Glomerular visceral epithelial cell (primary cell): ENCODE measurements at regions not wholly inside any gene's neighbourhood (a gene's known extent, or its start where the extent isn't known, plus 50 kb on each side); places are given as distances from the start of the nearest gene placed in this dataset.

Experiments used
- DNase-seq: peaks from one replicate; pipeline ENCODE4 v3.0.0-alpha.2; 2016; ENCODE audit errors: extremely low spot score

GRCh38 chr4:14545163-14545562 lies 457.1 kb upstream of the CPEB2 start:
- DNase-seq: no peak

- no peak for DNase-seq
Measured at GRCh38 chr4:14545807-14546206, 456.5 kb upstream of the CPEB2 start.

DNA sequence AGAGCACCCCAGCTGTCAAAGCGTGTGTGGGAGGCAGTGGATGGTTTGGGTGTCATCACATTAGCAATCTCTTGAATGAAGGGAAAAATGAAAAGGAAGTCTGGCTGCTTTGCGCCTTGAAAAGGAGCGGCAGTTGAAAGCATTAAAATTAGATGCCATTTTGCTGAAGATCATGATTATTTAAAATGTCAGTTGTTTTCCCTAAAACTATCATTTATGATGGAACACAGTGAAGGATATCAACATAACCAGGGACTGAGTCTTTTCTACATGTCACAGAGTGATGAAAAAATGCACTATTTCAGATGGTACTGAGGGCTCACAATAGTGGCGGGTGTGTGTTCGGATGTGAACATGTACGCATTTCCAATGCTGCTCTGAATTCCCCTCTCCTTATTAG lies 450.2 kb upstream of the CPEB2 start:
- no peak for DNase-seq

GRCh38 chr4:14559646-14560045 lies 442.6 kb upstream of the CPEB2 start:
- no peak for DNase-seq

DNA sequence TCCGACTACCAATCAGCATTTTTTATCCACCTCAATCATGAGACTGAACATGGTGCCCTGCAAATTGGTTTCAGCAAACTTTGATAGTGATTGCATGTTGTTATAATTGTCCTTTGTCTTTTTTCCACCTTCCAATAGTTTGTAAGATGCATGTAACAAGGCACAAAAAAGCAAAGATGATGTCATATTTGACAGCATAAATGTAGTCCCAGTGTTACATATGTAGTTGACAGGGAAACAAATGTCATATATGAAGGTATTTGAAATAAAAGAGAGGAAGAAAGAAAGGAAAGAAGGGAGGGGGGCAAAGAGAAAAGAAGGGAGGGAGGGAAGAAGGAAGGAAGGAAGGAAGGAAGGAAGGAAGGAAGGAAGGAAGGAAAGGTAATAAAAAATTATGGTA lies 441.7 kb upstream of the CPEB2 start:
- DNase-seq: no peak

GRCh38 chr4:14562901-14563300 lies 439.4 kb upstream of the CPEB2 start:
- no peak for DNase-seq

DNA sequence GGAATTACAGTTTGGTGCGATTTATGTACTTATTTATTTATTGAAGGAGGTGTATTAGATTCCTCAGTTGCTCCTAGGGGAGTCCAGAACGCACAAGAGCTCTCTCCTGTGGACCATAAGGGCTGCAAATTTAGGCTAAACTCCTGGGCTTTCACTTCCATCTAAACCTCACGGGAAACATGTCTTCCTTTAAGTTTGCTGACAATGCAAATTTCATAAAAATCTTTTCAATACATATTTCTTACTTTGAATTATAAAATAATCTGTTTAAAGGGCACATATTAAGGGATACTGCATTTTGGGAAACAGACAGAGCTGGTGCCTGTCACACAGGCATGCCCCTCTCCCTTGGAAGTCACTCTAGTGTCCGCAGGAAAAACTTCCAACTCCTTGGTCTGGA lies 438.0 kb upstream of the CPEB2 start:
- DNase-seq: no peak

GRCh38 chr4:14566518-14566917 lies 435.8 kb upstream of the CPEB2 start:
- no peak for DNase-seq

- DNase-seq: no peak
Measured at GRCh38 chr4:14568351-14568750, 433.9 kb upstream of the CPEB2 start.

DNA sequence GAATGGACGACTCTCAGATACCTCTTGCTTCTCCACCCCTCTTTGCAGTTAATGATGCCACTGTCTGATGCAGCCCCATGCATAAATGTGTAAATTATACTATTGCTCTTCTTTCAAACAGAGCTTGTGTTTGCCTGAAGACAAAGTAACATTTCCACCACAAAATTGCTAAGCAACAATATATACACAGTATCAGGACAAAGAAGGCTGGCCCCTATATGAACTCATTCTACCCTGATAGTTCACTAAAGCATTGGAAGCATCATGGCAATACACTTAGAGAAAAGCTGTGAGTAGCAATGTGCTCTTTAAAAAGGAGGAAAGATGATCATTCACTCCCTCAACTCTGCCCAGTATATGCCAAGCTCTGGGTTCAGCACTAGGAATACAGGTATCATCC lies 427.0 kb upstream of the CPEB2 start:
- DNase-seq: no peak

GRCh38 chr4:14575919-14576318 lies 426.4 kb upstream of the CPEB2 start:
- no peak for DNase-seq

DNA sequence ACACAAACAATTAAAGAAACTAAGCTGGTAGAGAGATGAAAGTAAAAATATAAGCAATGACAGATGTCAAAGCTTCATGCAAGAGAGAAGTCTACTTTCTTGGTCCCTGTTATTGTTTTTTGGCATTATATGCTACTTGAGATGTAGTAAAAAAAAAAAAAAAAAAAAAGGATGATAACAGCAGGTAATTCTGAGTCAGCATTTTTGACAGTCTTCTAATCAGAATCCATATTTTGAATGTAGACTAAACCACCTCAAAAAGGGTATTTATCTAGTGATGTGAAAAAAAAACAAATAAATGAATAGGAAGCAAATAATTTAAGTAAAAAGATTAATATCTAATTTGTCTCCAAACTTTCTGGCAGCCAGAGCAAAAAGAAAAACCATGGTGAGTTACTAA lies 422.2 kb upstream of the CPEB2 start:
- no peak for DNase-seq

GRCh38 chr4:14581741-14582140 lies 420.5 kb upstream of the CPEB2 start:
- no peak for DNase-seq

DNA sequence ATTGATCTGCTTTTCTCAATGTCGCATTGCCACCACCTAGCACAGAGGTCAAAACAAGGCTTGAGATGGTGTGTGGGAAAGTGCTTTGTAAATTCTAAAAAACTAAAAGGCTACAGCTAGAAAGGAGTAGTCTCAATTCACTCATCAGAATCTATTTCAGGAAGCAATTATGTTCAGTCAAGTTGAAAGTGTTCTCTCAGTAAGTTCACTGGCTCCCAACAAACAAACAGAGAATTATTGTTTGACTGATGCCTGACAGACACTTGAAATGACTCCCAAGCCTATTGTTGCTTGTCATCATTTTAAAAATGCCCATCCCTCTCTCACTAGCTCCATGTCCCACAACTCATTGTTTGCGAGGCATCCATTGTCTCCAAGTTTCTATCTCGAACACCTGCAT lies 419.6 kb upstream of the CPEB2 start:
- no peak for DNase-seq

GRCh38 chr4:14583331-14583730 lies 418.9 kb upstream of the CPEB2 start:
- DNase-seq: no peak

- no peak for DNase-seq
Measured at GRCh38 chr4:14583752-14584151, 418.5 kb upstream of the CPEB2 start.

- DNase-seq: no peak
Measured at GRCh38 chr4:14592950-14593349, 409.3 kb upstream of the CPEB2 start.

GRCh38 chr4:14596028-14596427 lies 406.3 kb upstream of the CPEB2 start:
- no peak for DNase-seq

DNA sequence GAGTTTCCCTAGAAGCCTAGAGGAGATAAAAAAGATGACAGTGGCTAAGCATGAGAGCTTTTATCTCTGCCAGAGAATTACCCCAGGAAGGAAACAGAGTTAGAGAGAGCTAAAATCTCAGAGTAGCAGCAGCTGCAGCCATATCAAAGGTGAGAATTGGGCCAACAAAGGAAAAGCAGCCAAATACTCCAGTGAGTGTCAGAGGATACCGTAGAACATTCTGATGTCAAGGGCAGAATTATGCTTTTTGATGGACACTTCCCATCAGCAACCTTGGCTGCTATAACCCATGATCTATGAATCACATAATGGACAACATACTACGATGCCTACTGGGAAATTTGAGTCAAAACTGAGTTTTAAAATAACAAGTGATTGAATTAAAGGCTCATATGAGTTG lies 405.8 kb upstream of the CPEB2 start:
- no peak for DNase-seq

DNA sequence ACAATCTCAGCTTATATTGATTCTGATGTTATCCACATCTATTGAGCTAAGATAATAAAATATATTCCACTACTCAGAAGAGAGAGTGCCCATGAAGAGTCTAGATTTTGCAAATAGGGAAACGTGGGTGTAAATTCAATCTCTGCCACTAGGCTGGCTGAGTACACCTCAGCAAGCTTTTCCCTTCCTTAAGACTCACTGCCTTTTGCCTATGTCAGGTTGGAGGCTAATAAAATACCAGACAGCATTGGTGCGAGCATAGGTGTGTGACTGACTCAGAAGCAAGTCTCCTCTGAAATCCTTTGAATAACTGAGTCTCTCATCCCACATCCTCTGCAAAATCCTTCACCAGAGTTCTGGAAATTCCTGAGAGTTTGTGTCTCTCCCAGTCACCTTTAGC lies 405.4 kb upstream of the CPEB2 start:
- no peak for DNase-seq

DNA sequence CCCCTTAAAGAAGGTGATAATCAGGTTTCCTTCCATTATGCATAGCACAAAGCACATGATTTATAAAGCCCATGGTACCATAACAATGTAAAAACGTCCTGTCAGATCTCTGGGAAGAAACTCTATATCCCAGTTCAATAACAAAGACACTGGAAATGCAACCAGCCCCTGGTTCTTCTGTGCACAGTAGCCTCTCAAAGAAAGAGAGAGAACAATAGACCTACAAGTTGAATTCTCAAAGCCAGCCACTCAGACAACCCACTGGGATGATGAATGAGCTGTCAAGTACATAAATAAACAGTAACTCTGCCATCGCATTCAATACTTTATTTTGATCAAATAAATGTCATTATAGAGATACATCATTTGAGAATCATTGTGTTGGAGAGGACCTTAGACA lies 400.1 kb upstream of the CPEB2 start:
- DNase-seq: no peak

- no peak for DNase-seq
Measured at GRCh38 chr4:14607001-14607400, 395.3 kb upstream of the CPEB2 start.

- no peak for DNase-seq
Measured at GRCh38 chr4:14607578-14607977, 394.7 kb upstream of the CPEB2 start.

- DNase-seq: no peak
Measured at GRCh38 chr4:14608630-14609029, 393.7 kb upstream of the CPEB2 start.

DNA sequence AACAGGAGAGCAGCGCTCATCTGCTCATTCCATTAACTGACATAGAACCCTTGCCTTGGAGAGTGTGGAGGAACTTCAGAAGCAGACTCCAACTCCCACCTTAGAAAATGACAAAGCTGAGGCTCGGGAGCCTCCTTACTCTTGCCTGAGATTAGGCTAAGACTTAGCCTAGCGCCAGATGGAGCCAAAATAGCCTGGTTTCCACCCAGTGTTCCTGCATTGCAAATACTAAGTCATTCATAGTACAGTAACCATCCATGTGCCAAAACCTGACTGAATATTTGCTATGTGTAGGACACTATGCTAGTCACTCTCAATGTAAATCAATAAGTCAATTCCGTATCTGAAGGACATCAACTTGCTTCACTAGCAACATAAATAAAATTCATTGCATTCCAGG lies 387.4 kb upstream of the CPEB2 start:
- no peak for DNase-seq
